SH-SY5Y (cell line): ENCODE measurements at regions not wholly inside any gene's neighbourhood (a gene's known extent, or its start where the extent isn't known, plus 50 kb on each side); places are given as distances from the start of the nearest gene placed in this dataset.

Experiments
- GATA2 ChIP-seq: IDR thresholded peaks from 2 replicates; pipeline ENCODE4 v1.6.1; 2011; ENCODE audit warnings: mild to moderate bottlenecking, low read depth, low read length
- GATA3 ChIP-seq: IDR thresholded peaks from 2 replicates; pipeline ENCODE4 v1.6.1; 2011; ENCODE audit warnings: low read depth, mild to moderate bottlenecking, low read length, moderate library complexity

- TF ChIP-seq GATA2, result no peak
- no peak for TF ChIP-seq GATA3
These were observed 68.0 kb upstream of the GALNT9 start for GRCh38 chr12:132397152-132397933.

GRCh38 chr12:132396657-132397056 is 67.3 kb upstream of the GALNT9 start:
- TF ChIP-seq GATA2 (no peak), GATA3 (no peak)

- no peak for TF ChIP-seq GATA3
- no peak for TF ChIP-seq GATA2
These were observed 66.5 kb upstream of the GALNT9 start for GRCh38 chr12:132395908-132396305.

- TF ChIP-seq GATA2, result no peak
- no peak for TF ChIP-seq GATA3
These were observed 66.0 kb upstream of the GALNT9 start for GRCh38 chr12:132395192-132395907.

- TF ChIP-seq GATA2, result no peak
- no peak for TF ChIP-seq GATA3
These were observed 64.9 kb upstream of the GALNT9 start for GRCh38 chr12:132393991-132394949.

GRCh38 chr12:132393245-132393795 is 63.9 kb upstream of the GALNT9 start:
- TF ChIP-seq GATA3 (no peak), GATA2 (no peak)

DNA sequence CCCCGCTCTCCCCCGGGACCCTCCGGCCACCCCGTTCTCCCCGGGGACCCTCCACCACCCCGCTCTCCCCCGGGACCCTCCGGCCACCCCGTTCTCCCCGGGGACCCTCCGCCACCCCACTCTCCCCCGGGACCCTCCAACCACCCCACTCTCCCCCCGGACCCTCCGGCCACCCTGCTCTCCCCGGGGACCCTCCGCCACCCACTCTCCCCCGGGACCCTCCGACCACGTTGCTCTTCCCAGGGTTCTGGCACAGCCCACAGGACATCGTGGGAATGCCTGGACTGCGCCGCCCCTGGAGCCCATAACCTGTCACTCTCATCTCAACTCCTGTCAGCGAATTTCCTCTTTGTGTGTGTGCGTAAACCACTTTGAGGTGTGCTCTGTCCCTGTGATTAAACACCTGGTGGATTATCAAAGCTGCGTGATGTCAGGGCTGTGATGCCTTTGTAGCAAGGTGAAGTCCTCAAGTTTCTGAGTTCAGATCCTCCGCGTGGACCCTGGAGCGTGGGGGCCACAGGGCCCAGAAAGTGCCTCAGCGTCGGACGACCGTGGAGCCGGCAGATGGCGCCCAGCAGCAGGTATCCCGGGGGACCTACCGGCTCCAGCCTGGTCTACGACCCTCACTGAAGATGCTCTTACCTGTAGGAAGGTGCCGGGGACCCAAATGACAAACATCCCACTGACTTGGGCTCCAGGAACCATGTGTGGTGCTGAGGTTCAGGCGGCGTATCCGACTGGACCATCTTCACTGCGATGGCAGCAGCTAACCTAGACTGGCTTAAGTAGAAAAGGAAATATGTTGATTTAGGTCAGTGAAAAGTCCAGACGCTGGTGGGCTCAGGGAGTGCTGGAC is 63.2 kb upstream of the GALNT9 start:
- TF ChIP-seq GATA2, result no peak
- no peak for TF ChIP-seq GATA3

GRCh38 chr12:132391326-132392041 is 62.1 kb upstream of the GALNT9 start:
- TF ChIP-seq GATA3 (no peak), GATA2 (no peak)

GRCh38 chr12:132390287-132391076 is 61.1 kb upstream of the GALNT9 start:
- TF ChIP-seq GATA2 (no peak), GATA3 (no peak)

DNA sequence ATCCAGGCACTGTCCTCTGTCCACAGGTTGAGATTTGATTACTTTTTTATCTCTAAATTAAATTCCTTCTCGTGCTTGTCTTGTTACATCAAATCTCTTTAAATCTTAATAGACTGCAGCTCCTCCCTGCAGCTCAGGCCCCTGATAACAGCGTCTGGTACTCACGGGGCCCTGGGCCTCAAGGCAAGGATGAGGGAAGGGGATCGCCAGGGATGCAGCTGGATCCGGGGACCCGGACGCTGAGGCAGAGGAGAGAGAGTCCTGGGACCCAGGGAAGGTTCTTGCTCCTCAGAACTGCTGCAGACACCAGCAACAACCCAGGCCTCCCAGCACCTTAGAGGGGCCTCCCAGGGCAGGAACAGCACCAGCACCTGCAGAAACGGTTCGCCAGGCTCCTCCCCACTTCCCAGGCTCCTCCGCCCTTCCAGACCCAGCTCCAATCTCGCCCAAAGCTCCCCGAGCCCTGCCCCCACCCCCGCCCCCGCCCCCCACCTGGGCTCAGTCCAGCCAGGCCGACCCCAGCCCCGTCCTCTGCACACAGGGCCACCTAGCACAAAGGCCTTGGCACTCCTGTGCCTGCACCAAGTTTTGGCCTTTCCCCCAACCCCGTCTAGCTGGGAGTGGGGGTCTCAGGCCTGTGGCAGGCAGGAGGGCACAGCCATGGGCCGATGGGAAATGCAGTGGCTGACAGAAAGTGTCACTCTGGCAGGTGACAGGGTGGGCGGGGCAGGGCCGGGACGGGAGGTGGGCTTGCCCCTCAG is 60.3 kb upstream of the GALNT9 start:
- TF ChIP-seq GATA2 (peak; percentile 62), GATA3 (no peak)

- no peak for TF ChIP-seq GATA3
These were observed 59.6 kb upstream of the GALNT9 start for GRCh38 chr12:132389026-132389425.
